Keratinocyte (primary cell): ENCODE measurements at regions not wholly inside any gene's neighbourhood (a gene's known extent, or its start where the extent isn't known, plus 50 kb on each side); places are given as distances from the start of the nearest gene placed in this dataset.

Source experiments
- DNase-seq: peaks from one replicate; pipeline ENCODE4 v3.0.0-alpha.2; 2011; ENCODE audit warnings: low read depth, missing footprints, low spot score
- FAIRE-seq: peaks from 2 replicates; lab custom pipeline; 2011; peaks lifted over from hg19 to GRCh38; lab: Jason Lieb, UNC
- H2AFZ ChIP-seq: 2 replicates; pipeline ENCODE4 v1.6.0; 2012; ENCODE audit warnings: low read length, control low read depth, inconsistent platforms; ENCODE audit not compliant: control insufficient read depth
- H3K27ac ChIP-seq: 2 replicates; pipeline ENCODE4 v1.5.1; 2011; ENCODE audit warnings: low read length; ENCODE audit not compliant: control insufficient read depth, insufficient read depth
- H3K27me3 ChIP-seq: 3 replicates; pipeline ENCODE4 v1.6.0; 2011; ENCODE audit warnings: low read length; ENCODE audit not compliant: control insufficient read depth, insufficient read depth; ENCODE audit errors: extremely low read depth
- H3K36me3 ChIP-seq, 2 experiments: 2 replicates in 1 of 2; 3 replicates in 1 of 2; pipeline ENCODE4 v1.5.1; 2011; ENCODE audit warnings: low read length in 2 of 2, mild to moderate bottlenecking in 1 of 2; ENCODE audit not compliant: control insufficient read depth in 2 of 2, insufficient read depth in 2 of 2; ENCODE audit errors: extremely low read depth in 1 of 2
- H3K4me1 ChIP-seq: 3 replicates; pipeline ENCODE4 v1.5.1; 2011; ENCODE audit warnings: low read length; ENCODE audit not compliant: control insufficient read depth, insufficient read depth; ENCODE audit errors: extremely low read depth
- H3K4me2 ChIP-seq: 3 replicates; pipeline ENCODE4 v1.6.0; 2011; ENCODE audit warnings: low read depth, low read length; ENCODE audit not compliant: control insufficient read depth, insufficient read depth; ENCODE audit errors: extremely low read depth
- H3K4me3 ChIP-seq, 3 experiments: fragments of 200-600 bp in 1 of 3; sonication (generic) in 1 of 3; 2 replicates in 2 of 3; 3 replicates in 1 of 3; pipeline ENCODE4 v1.5.1; 2011 to 2016; ENCODE audit warnings: low read length in 3 of 3, mild to moderate bottlenecking in 3 of 3, control low read depth in 2 of 3, inconsistent platforms in 1 of 3, low read depth in 1 of 3, mixed read lengths in 1 of 3, mixed run types in 1 of 3, moderate library complexity in 1 of 3; ENCODE audit not compliant: control insufficient read depth in 2 of 3, insufficient read depth in 2 of 3; ENCODE audit errors: extremely low read depth in 1 of 3
- H3K79me2 ChIP-seq: 2 replicates; pipeline ENCODE4 v1.6.0; 2012; ENCODE audit warnings: low read length; ENCODE audit not compliant: control insufficient read depth, insufficient read depth
- H3K9ac ChIP-seq: 3 replicates; pipeline ENCODE4 v1.6.0; 2011; ENCODE audit warnings: low read length; ENCODE audit not compliant: control insufficient read depth, insufficient read depth; ENCODE audit errors: extremely low read depth
- H3K9me1 ChIP-seq: 3 replicates; pipeline ENCODE4 v1.6.0; 2011; ENCODE audit warnings: low read length; ENCODE audit not compliant: control insufficient read depth, insufficient read depth; ENCODE audit errors: extremely low read depth
- H3K9me3 ChIP-seq: 2 replicates; pipeline ENCODE4 v1.5.1; 2012; ENCODE audit warnings: low read depth, low read length; ENCODE audit not compliant: control insufficient read depth
- H4K20me1 ChIP-seq: 3 replicates; pipeline ENCODE4 v1.6.0; 2011; ENCODE audit warnings: low read length; ENCODE audit not compliant: control insufficient read depth, insufficient read depth; ENCODE audit errors: extremely low read depth
- EZH2 ChIP-seq: IDR thresholded peaks from one replicate; pipeline ENCODE4 v1.6.1; 2012; ENCODE audit warnings: inconsistent platforms, mild to moderate bottlenecking, low read length, moderate library complexity
- dilution Hi-C: fragments of 300-500 bp; cut with MboI; formaldehyde crosslinking; loops from one replicate; pipeline ENCODE4 v1.7.0; 2020; ENCODE audit warnings: low sequenced_read_pairs; ENCODE audit not compliant: extremely low pct_ligation_motif_present
- TF ChIP-seq, protein P1 (sequence below), 3 experiments: IDR thresholded peaks in 1 of 3; conservative IDR thresholded peaks in 1 of 3; optimal IDR thresholded peaks in 1 of 3; 2 replicates in 2 of 3; 3 replicates in 1 of 3; pipeline versions ENCODE3 to v1.5.1; 2011; ENCODE audit warnings: low read length in 3 of 3, mild to moderate bottlenecking in 3 of 3, moderate library complexity in 2 of 3, control low read depth in 1 of 3, inconsistent platforms in 1 of 3; ENCODE audit not compliant: insufficient read depth in 2 of 3; ENCODE audit errors: extremely low read depth in 1 of 3

DNA sequence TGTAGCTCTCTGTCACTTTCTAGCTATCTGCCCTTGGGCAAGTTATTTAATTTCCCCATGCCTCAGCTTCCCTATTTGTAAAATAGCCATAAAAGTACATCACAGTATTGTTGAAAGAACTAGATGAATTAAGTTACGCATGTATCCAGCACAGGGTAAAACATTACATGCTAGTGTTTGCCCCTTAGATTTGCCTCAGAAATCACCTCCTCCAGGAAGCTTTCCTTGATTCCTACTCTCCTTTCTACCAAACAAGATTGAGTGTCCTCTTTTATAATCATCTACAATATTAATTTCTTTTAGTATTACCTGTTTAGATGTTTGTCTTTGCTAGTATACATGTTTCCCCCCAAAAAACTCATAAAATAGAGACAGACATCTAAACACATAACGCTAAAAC, 369.5 kb downstream of the GBA3 start:
- no peaks in the 10 kb centered on the region for H3K27me3 ChIP-seq
- no peak overlapping the region for H3K27ac ChIP-seq
- no peak overlapping the region for H2AFZ ChIP-seq
- H3K79me2 ChIP-seq: no peaks in the 10 kb centered on the region
- no peaks in the 10 kb centered on the region for H3K9me1 ChIP-seq
- H3K4me2 ChIP-seq: no peak overlapping the region
- H3K4me3 ChIP-seq: no peak overlapping the region
- no peaks in the 10 kb centered on the region for H3K36me3 ChIP-seq
- no peaks in the 10 kb centered on the region for H3K4me1 ChIP-seq
- no peak for FAIRE-seq
- no peak for DNase-seq
- H3K9ac ChIP-seq: no peak overlapping the region
- TF ChIP-seq EZH2: no peak
- TF ChIP-seq, protein P1, sequence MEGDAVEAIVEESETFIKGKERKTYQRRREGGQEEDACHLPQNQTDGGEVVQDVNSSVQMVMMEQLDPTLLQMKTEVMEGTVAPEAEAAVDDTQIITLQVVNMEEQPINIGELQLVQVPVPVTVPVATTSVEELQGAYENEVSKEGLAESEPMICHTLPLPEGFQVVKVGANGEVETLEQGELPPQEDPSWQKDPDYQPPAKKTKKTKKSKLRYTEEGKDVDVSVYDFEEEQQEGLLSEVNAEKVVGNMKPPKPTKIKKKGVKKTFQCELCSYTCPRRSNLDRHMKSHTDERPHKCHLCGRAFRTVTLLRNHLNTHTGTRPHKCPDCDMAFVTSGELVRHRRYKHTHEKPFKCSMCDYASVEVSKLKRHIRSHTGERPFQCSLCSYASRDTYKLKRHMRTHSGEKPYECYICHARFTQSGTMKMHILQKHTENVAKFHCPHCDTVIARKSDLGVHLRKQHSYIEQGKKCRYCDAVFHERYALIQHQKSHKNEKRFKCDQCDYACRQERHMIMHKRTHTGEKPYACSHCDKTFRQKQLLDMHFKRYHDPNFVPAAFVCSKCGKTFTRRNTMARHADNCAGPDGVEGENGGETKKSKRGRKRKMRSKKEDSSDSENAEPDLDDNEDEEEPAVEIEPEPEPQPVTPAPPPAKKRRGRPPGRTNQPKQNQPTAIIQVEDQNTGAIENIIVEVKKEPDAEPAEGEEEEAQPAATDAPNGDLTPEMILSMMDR (optimal IDR thresholded peaks at IDR 0.05 in 1 of 3, IDR thresholded peaks at IDR 0.05 in 1 of 3, conservative IDR thresholded peaks at IDR 0.05 in 1 of 3; ENCODE audit: extremely low read depth in 1 of 3, insufficient read depth in 2 of 3, low read length in 3 of 3): no peak
- H3K9me3 ChIP-seq: no peaks in the 10 kb centered on the region
- no peaks in the 10 kb centered on the region for H4K20me1 ChIP-seq
- dilution Hi-C loops: no loop called here

DNA sequence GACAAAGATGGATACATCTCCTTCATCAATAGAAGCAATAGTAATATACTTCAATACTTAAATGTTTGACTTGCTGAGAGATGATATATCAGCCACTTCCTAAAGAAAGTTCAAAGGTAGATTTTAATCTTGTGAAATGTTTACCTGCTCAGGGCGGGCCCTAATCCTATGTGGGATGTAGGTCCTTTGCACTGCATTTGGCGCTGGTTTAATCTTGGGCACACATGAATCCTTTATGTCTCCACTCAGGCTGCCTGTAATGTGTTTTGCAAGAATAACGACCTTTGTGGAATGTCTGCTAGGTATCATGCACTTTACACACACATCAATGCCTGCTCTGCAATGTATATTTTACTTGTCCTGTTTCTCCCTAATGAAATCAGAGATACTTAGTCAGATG, 368.7 kb downstream of the GBA3 start:
- no peak for FAIRE-seq
- H2AFZ ChIP-seq: no peak overlapping the region
- no peaks in the 10 kb centered on the region for H3K4me1 ChIP-seq
- H4K20me1 ChIP-seq: no peaks in the 10 kb centered on the region
- H3K9ac ChIP-seq: no peak overlapping the region
- DNase-seq: no peak
- H3K9me1 ChIP-seq: no peaks in the 10 kb centered on the region
- no peak overlapping the region for H3K4me2 ChIP-seq
- TF ChIP-seq, protein P1 (optimal IDR thresholded peaks at IDR 0.05 in 1 of 3, IDR thresholded peaks at IDR 0.05 in 1 of 3, conservative IDR thresholded peaks at IDR 0.05 in 1 of 3; ENCODE audit: extremely low read depth in 1 of 3, insufficient read depth in 2 of 3, low read length in 3 of 3): no peak
- TF ChIP-seq EZH2: no peak
- no peak overlapping the region for H3K27ac ChIP-seq
- no peaks in the 10 kb centered on the region for H3K36me3 ChIP-seq
- dilution Hi-C loops: no loop called here
- H3K79me2 ChIP-seq: no peaks in the 10 kb centered on the region
- H3K9me3 ChIP-seq: no peaks in the 10 kb centered on the region
- H3K4me3 ChIP-seq: no peak overlapping the region
- H3K27me3 ChIP-seq: no peaks in the 10 kb centered on the region
